ENCODE measurements at regions not wholly inside any gene's neighbourhood (a gene's known extent, or its start where the extent isn't known, plus 50 kb on each side); places are given as distances from the start of the nearest gene placed in this dataset.

- TF ChIP-seq CTCF (IDR thresholded peaks at IDR 0.05; ENCODE audit: borderline replicate concordance, extremely low read depth, low read length, poor library complexity, severe bottlenecking) (no peak), EZH2 (IDR thresholded peaks at IDR 0.05; ENCODE audit: borderline replicate concordance, low read depth, low read length, severe bottlenecking) (no peak)
Measured at GRCh38 chr3:181613813-181614212, 97.9 kb upstream of the SOX2 start.
